CD4-positive, alpha-beta T cell treated with Interleukin-2 at 100 ng/mL for 4 hours (primary cell): ENCODE measurements at regions not wholly inside any gene's neighbourhood (a gene's known extent, or its start where the extent isn't known, plus 50 kb on each side); places are given as distances from the start of the nearest gene placed in this dataset.
"Not testable (repeated sequence)": the region's sequence is repeated elsewhere in the genome, so short reads cannot be mapped to it uniquely, and the experiment has no call there.

Experiments used
- DNase-seq: peaks from one replicate; pipeline ENCODE4 v3.0.0-alpha.2; 2020; ENCODE audit warnings: low spot score

DNA sequence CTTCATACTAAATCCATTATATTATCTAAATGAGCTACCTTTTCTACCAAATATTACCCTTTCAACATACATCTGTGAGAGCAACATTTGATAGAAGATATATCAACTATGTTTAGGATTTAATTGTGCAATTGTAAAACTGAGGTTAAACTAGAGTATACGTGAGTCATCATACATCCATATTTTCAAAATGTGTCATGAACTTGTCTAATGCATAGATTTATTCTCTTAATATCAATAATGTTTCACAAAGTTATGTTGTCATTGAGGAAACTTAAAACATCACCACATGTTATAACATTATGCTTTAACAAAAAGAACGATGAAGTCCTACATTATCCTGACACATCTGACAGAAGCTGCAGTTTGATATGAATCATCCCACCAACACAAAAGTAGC is 645.5 kb upstream of the NOVA1 start:
- DNase-seq, result no peak

DNA sequence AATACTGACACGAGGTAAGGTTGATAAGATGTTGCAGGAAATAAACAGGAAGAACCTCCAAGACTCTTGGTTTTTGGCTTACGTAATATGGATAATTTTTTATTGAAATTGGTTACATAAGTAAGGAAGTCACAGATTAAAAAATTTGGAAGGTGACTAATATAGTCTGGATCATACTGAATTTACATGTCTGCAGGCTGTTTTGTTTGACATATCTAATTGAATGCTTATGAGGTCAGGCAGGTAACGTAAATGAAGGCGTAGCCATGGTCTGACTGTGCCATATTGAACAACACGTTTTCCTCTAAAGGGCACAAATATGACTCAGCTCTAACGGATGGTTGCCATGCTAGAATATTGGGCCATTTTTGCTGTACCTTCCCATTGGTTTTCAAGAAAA is 648.1 kb upstream of the NOVA1 start:
- no peak for DNase-seq

DNA sequence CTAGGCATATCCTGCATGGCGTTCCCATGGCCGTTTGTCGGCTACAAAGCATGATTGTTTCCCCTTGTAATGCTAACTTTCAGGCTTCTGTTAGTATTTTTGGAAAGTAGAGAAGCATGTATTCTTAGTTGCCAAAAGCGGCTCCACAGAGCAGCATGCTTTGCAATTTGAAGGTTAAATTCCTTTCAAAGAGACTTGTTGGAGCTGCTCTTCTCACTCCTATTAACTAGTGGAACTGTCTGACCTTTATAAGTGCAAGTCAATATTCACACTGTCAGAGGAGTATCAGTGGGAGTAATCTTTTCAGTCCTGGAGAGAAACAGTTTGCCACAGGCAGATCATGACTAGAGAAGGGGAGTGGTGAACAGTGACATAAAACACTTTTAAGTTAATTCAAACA is 656.1 kb upstream of the NOVA1 start:
- no peak for DNase-seq

DNA sequence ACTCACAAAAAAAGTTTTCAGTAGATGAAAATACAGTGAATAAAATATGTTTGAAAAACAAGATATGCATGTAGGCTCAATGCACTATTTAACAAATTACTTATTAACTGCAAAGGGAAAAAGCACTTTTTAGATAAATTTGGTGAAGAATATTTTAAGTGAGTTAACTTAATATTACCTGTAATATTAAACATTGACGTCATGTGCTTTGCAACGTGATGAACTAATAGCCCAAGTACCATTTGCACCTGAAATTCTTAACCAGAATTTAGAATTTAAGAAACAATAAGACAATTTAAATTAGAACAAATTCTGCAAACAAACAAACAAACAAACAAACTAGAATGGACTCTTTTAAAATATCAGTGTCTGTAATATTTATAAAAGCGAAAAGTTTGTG is 659.0 kb upstream of the NOVA1 start:
- DNase-seq, result no peak

DNA sequence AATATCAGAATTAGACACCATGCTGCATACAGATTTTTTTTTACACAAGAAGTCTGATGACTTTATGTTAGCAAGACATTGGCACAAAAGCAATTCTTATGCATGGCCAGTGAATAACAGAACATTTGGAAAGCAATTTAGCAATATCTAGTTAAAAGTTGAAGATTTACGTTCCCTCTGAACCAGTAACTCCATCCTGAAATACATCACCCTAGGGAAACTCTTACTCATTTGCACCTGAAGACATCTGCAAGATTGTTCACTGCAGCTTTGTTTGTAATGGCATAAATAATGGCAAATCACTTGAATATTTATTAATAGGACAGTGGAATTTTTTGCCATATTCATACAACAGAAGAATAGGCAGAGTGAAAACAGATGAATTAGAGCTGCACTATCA is 670.0 kb upstream of the NOVA1 start:
- DNase-seq, result no peak

DNA sequence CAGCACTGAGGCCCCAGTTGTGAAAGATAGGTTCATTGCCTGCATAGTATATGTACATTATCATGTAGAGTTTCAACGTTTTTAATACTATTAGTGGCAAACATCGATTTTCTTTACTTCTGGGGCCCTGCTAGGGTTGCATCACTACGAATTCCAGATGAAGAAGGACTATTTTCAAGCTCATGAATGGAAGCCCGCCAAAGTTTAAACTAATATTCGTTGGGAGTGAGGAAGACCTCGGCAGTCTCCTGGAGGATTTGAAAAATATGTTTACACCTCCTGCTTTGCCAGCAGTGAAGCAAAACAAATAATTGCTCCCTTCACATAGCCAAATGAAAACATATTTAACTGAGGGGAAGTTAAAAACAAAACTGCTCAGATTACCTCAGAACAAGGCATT is 672.9 kb upstream of the NOVA1 start:
- DNase-seq, result no peak

DNA sequence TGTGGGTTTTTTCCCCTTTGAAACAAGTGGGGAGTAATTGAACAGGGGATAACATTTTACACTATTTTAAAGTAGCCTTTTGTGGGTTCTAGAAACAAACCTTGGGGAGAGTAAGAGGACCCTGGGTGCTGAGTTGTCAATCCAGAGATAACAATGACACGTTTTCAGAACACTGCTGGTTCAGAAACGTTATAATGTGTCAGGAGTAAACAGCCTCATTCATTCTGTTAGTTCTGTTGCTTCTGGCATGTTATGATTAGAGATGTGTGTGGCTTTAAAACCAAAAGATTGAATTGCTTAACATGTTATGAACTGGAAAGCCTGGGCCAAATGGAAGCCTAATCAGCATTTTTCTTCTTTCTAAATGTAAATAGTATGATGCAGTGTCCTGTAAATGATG is 680.5 kb upstream of the NOVA1 start:
- no peak for DNase-seq

- DNase-seq, result no peak
Observed at GRCh38 chr14:27305441-27305945, 707.7 kb upstream of the NOVA1 start.

- DNase-seq, result not testable (repeated sequence)
Observed at GRCh38 chr14:27312730-27313129, 714.9 kb upstream of the NOVA1 start.

DNA sequence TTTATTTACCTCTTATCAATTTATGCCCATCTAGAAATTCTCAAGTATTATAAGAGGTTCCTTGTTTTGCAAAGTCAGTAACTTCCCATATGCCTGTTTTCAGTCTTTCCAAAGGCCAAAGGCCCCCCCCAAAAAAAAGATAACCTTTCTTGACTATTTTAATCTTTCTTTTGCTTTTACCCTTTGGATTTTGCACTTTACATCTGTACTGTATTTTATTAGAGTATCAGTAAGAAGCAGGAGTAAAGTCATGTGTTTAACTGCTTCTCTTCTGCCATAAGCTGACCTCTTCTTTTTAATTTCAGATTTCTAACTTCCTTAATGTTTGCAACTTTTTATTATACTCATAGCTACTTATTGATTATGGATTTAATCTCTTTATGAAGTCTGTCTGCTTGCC is 716.4 kb upstream of the NOVA1 start:
- DNase-seq, result no peak

GRCh38 chr14:27315477-27315876 is 717.6 kb upstream of the NOVA1 start:
- no peak for DNase-seq

DNA sequence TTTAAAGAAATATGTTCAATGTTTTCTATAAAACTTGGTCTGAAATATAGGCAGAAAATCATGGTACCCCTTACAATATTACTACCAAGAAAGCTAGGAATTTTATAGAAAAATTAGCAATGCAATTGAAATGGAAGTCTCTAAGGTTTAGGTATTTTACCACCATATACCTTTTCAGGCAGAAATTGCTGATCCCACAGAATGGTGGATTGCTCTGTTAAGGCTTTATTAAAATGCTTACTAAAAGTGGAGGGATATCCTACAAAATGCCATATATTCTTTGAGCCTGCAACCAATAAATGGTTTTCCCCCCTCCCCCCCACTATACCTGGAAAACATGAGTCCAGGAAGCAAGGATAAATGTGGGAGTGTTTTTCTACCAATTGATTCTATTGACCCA is 718.1 kb upstream of the NOVA1 start:
- no peak for DNase-seq

DNA sequence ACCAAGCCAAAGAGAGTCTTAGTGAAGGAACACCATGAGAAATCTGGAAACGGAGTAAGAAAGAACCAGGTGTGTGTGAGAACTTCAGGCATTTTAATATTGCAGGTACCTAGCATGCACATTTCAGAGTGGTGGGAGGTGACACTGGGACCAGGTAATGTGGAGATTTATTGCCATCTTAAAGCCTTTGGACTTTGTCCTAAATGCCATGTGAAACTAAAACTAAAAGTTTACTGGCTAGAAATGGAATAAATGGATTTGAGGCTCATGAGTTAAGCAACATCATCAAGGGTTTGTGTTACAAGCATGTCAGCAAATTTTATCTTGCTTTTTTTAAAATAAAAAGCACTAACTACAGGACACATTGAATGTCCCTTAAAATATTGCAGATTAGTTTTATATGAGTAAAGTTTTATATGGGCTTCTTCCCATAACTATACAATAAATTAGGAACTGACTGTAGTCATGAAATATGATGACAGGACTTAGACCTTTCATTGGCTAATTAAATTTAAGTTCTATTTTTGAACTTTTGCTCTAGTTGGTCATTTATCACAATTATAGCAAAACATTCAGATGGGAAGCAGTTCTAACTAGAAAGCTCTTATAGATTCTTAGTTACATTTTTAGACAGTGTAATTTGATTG is 721.1 kb upstream of the NOVA1 start:
- no peak for DNase-seq

DNA sequence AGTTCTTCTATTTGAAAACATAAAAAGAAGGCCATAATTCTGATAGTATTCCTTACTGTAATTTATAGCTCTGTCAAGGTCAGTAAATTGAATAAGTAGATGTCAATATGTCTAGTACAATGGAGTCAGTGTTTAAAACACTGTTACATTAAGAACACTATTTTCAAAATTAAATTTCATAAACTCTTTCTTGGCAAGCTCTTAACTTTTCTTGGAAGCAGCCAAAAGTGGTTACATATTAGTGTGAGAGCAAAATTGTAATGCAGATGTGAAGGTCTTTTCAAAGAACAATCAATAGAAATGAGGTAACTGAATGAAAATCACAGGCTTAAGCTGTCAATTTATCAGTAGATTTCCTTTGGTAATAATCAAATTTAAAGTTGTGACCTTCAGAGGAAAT is 722.4 kb upstream of the NOVA1 start:
- no peak for DNase-seq

GRCh38 chr14:27327095-27327494 is 729.3 kb upstream of the NOVA1 start:
- DNase-seq, result no peak

- no peak for DNase-seq
Observed at GRCh38 chr14:27338012-27338411, 740.2 kb upstream of the NOVA1 start.

GRCh38 chr14:27363036-27363435 is 765.2 kb upstream of the NOVA1 start:
- not testable (repeated sequence) for DNase-seq

DNA sequence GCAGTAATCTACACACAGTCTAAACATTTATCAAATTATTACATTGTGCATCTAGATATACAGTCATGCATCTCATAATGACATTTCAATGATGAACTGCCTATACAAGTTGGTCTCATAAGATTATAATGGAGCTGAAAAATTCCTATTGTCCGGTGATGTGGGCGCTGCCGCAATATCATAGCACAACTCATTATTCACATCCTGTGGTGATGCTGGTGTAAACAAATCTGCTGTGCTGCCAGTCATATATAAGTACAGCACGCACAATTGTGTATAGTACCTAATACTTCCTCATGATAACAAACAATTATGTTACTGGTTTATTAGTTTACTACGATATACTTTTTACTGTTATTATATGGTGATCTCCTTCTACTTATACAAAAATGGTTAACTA is 768.8 kb upstream of the NOVA1 start:
- DNase-seq, result no peak

DNA sequence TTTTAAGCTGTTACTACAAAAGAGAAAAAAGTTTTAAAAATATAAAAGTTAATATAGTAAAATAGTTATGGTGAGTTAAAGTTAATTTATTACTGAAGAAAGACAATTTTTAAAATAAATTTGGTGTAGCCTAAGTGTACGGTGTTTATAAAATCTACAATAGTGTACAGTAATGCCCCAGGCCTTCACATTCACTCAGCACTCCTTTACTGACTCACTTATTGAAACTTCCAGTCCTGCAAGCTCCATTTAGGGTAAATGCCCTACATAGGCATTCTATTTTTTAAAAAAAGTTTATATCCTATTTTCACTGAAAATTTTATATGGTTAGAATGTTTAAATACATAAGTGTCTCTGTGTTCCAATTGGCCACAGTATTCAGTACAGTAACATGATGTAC is 769.5 kb upstream of the NOVA1 start:
- DNase-seq, result no peak

DNA sequence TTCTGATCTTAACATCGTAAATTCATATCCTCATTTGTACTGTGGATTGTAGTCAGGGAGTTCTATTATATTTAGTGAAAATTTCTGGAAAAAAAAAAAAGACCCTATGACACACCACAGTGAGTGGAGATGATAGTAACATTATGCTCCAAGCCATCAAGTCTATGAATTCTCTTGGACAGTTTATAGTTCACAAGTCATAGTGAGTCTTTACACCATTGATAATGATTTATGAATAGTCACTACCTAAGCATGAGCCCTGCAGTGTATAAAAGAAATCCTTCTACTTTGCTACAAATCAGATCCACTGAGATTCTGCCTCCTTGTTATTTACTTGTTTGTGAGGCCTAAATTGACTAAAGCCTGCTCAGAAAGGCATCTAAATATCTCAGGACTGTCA is 772.2 kb upstream of the NOVA1 start:
- DNase-seq, result no peak

DNA sequence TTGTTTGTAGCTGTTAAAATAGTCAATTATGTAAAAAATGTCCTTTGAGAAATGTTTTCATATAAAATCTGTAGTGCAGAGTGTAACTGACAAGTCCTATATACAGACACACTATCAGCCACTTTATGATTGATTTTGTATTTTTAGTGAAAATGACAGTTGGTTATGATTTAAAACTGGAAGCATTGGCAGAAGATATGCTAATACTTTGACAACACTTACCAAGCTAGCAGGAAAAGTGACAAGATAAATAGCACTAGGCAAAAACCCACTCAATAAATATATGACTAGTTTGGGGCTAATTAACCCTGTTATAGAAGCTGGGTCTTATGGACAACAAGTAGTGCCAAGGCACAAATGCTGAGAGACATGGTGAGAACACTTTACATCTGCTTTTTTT is 772.9 kb upstream of the NOVA1 start:
- no peak for DNase-seq

DNA sequence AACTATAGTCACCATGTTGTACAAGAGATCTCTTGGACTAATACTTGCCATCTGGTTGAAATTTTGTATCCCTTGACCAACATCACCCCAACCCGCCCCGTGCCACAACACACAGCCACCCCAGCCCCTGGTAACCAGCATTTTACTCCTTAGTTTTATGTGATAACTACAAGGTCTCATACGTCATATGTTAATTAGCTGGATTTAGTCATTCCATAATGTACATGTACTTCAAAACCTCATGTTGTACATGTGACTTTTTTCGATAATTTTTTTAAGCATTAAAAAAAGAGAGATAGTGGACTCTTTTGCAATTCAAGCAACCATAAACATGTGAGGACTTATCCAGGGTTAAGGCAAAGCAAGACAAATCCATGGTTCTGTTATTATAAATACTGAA is 773.4 kb upstream of the NOVA1 start:
- DNase-seq, result no peak

- no peak for DNase-seq
Observed at GRCh38 chr14:27371868-27372267, 774.0 kb upstream of the NOVA1 start.

DNA sequence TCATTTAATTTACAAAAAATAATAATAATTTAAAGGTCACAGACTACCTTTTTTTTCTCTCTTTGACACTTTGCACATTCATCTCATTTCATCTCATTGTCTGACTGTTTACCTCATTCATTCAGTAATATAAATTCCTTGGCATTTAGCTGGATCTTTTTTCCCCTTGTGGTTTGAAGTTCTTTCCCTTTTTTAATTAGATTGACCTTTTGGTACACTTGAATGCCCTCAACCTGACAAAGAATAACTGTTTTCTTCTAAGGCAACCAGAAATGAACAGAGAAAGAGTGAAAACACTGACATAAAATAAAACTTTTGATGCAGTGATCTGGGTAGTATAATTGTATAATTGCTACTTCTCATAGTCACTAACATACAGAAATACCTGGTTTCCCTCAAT is 774.9 kb upstream of the NOVA1 start:
- DNase-seq, result no peak

DNA sequence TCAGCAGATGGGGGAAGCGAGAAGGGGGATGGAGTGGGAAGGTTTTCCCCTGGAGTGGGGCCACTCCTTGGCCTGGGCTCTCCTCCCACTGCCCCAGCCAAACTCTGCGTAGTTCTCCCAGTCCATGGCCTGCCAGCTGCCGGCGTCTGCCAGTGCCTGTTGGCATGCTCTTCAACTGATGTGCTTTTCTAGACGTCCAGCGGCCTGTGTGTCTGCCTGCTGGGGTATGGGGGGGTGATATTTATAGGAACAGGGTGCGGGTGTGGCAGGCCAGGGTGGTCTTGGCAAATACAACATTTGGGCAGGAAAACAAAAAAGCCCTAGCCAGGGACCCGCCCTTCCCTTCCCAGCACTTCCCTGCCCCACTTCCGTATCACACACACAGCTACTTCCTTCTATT is 786.3 kb upstream of the NOVA1 start:
- no peak for DNase-seq
